Gastrocnemius medialis (tissue), 4 donors: ENCODE measurements at regions not wholly inside any gene's neighbourhood (a gene's known extent, or its start where the extent isn't known, plus 50 kb on each side); places are given as distances from the start of the nearest gene placed in this dataset.

Source experiments
- POLR2A ChIP-seq, 2 donors: fragments of 450-650 bp; IDR thresholded peaks; one replicate each; pipeline ENCODE4 v1.6.1; 2017; ENCODE audit warnings: antibody characterized with exemption in 2 of 2, mild to moderate bottlenecking in 2 of 2, moderate library complexity in 2 of 2
- TF ChIP-seq, protein P1 (sequence below), 5 experiments: fragments of 450-650 bp in 3 of 5; fragments of 200-600 bp in 2 of 5; sonication (generic) in 2 of 5; IDR thresholded peaks in 4 of 5; conservative IDR thresholded peaks in 1 of 5; 1 replicate in 4 of 5; 2 replicates in 1 of 5; pipeline ENCODE4 v1.5.1; 2016 to 2019; ENCODE audit warnings: antibody characterized with exemption in 5 of 5, mild to moderate bottlenecking in 3 of 5, moderate library complexity in 3 of 5

DNA sequence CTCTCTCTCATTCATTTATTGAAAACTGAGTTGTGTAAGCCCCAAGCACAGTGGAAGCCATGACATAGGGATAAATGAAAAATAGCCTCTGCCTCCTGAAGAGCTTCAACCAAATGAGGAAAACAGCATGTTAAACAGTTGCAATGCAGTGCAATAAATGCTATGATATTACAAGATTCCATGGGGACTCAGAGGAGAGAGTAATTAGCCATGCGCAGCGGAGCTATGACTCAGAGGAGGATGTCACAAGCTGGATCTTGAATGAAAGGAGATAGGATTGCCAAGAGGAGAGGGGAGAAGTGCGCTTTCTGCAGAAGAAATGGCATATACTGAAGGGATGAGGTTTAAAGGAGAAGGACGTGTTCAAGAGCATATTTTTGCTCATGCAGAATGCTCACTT is 231.3 kb upstream of the PLXNA2 start:
- TF ChIP-seq, protein P1, sequence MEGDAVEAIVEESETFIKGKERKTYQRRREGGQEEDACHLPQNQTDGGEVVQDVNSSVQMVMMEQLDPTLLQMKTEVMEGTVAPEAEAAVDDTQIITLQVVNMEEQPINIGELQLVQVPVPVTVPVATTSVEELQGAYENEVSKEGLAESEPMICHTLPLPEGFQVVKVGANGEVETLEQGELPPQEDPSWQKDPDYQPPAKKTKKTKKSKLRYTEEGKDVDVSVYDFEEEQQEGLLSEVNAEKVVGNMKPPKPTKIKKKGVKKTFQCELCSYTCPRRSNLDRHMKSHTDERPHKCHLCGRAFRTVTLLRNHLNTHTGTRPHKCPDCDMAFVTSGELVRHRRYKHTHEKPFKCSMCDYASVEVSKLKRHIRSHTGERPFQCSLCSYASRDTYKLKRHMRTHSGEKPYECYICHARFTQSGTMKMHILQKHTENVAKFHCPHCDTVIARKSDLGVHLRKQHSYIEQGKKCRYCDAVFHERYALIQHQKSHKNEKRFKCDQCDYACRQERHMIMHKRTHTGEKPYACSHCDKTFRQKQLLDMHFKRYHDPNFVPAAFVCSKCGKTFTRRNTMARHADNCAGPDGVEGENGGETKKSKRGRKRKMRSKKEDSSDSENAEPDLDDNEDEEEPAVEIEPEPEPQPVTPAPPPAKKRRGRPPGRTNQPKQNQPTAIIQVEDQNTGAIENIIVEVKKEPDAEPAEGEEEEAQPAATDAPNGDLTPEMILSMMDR (IDR thresholded peaks at IDR 0.05 in 4 of 5, conservative IDR thresholded peaks at IDR 0.05 in 1 of 5) = no peak
- TF ChIP-seq POLR2A (IDR thresholded peaks at IDR 0.05) = no peak
